GM12875 (cell line): ENCODE measurements at regions not wholly inside any gene's neighbourhood (a gene's known extent, or its start where the extent isn't known, plus 50 kb on each side); places are given as distances from the start of the nearest gene placed in this dataset.

ENCODE experiments used
- H3K4me3 ChIP-seq: one replicate; pipeline ENCODE4 v1.5.1; 2011; ENCODE audit warnings: low read depth, low read length, control low read depth
- CTCF ChIP-seq: IDR thresholded peaks from 2 replicates; pipeline ENCODE4 v1.5.1; 2011; ENCODE audit warnings: low read depth, mild to moderate bottlenecking, control low read depth, inconsistent platforms, low read length, moderate library complexity, borderline replicate concordance; ENCODE audit not compliant: insufficient read depth

DNA sequence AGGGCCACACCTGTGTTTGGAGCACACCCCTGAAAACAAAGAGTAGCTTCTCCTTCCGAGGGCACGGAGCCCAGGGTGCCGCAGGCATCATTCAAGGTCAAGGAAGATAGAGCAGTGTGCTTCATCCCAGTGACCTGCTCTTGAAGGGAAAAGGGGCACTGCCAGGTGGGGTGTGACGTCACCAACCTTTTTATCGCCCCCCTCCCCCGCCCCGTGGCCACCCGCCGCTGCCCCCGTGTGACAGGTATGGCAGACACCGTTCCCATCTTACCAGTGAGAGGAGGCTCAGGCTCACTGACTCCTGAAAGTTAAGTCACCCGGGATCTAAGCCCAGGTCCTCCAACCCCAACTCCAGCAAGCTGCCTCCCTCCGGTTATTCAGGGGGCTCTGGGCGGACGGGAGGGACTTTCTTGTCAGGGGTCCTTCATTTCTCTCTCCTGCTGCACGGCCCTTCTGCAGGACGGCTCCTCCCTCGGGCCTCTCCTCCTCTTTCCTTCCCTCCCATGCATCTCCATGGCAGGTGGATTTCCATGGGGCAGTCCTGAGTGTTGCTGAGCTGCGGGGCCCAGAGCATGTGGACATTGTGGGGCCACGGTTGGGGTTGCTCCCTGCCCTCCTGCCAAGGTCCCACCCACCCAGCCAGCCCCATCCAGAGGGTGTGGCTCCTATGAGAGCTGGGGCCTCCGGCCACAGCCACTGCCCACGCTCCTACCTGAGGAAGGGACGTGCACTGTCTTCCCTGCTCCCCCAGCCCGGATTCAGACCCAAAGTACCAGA is 114.1 kb upstream of the HDAC4 start:
- no peak overlapping the region for H3K4me3 ChIP-seq
- no peak for TF ChIP-seq CTCF

GRCh38 chr2:239512054-239512453 is 111.2 kb upstream of the HDAC4 start:
- H3K4me3 ChIP-seq, result no peak overlapping the region
- no peak for TF ChIP-seq CTCF

DNA sequence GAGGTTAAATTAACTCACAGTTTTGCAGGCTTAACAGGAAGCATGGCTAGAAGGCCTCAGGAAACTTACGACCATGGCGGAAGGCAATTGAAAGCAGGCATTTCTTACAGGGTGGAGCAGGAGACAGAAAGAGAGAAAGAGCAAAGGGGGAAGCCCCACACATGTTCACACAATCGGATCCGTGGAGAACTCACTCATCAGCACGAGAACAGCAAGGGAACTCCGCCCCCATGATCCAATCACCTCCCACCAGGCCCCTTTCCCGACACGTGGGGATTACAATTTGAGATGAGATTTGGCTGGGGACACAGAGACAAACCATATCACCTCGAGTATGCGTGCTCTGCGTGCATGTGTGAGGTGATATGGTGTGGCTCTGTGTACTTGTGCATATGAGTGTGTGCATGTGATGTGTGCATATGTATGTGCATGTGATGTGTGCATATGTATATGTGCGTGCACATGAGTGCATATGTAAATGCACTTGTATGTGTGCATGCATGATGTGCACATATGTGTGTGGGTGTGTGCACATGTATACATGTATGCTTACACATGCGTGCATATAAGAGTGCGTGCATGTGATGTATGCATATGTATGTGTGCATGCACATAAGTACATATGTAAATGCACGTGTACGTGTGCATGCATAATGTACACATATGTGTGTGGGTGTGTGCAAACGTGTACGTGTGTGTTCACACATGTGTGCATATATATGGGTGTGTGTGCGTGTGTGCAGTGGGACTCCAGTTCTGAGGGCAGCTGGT is 108.7 kb upstream of the HDAC4 start:
- no peak overlapping the region for H3K4me3 ChIP-seq
- no peak for TF ChIP-seq CTCF

DNA sequence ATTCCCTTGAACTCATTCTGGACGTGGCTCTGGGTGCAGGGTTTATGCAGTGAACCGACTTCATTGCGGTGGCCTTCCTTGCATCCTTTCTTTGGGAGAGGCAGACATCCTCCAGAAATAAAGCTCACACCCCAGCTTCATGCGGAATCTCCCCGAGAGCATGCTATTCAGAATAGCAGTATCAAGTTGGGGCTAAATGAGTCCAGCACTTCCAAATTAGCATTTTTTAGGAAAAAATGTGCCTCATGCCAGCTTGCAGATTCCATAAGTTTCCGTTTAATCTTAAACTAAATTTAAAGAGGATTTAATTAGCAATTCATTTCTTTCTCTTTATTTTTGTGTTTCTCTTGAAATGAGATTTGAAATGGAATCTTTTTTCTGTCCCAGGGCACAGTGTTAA is 107.4 kb upstream of the HDAC4 start:
- no peak for TF ChIP-seq CTCF

GRCh38 chr2:239507576-239508258 is 106.9 kb upstream of the HDAC4 start:
- no peak overlapping the region for H3K4me3 ChIP-seq
- no peak for TF ChIP-seq CTCF

More for the DNA sequence above, 107.4 kb upstream of the HDAC4 start:
- no peak overlapping the region for H3K4me3 ChIP-seq

- H3K4me3 ChIP-seq, result no peak overlapping the region
- TF ChIP-seq CTCF, result no peak
Measured at GRCh38 chr2:239506961-239507360, 106.1 kb upstream of the HDAC4 start.
